Brain microvascular endothelial cell (primary cell): ENCODE measurements at regions not wholly inside any gene's neighbourhood (a gene's known extent, or its start where the extent isn't known, plus 50 kb on each side); places are given as distances from the start of the nearest gene placed in this dataset.
"Not testable (repeated sequence)": the region's sequence is repeated elsewhere in the genome, so short reads cannot be mapped to it uniquely, and the experiment has no call there.

ENCODE experiments used
- DNase-seq: peaks from one replicate; pipeline ENCODE4 v3.0.0-alpha.2; 2020
- H3K27ac ChIP-seq: fragments of 250-450 bp; sonication (Bioruptor Pico); 2 replicates; pipeline ENCODE4 v1.5.1; 2020; ENCODE audit warnings: mild to moderate bottlenecking, moderate library complexity
- H3K27me3 ChIP-seq: fragments of 250-450 bp; sonication (Bioruptor Pico); replicated peaks from 2 replicates; pipeline ENCODE4 v1.5.1; 2020; ENCODE audit warnings: mild to moderate bottlenecking
- H3K36me3 ChIP-seq: fragments of 250-450 bp; sonication (Bioruptor Pico); replicated peaks from 2 replicates; pipeline ENCODE4 v1.5.1; 2020; ENCODE audit warnings: mild to moderate bottlenecking
- H3K4me3 ChIP-seq: 2 replicates; pipeline ENCODE4 v1.5.1; 2011; ENCODE audit warnings: low read depth, mild to moderate bottlenecking, control low read depth, low read length, moderate library complexity
- CTCF ChIP-seq: IDR thresholded peaks from 2 replicates; pipeline ENCODE4 v1.5.1; 2011; ENCODE audit warnings: low read depth, mild to moderate bottlenecking, moderate library complexity, low read length, control low read depth, inconsistent platforms; ENCODE audit errors: missing control alignments
- in situ Hi-C: cut with HindIII; loops from 2 replicates; pipeline ENCODE4 v1.10.0; 2017; ENCODE audit warnings: low sequenced_read_pairs, low pct_ligation_motif_present

- in situ Hi-C loops = no loop called here
Measured at GRCh38 chr18:30444544-30444943, 598.0 kb downstream of the DSC3 start.

GRCh38 chr18:30440351-30440750, 602.2 kb downstream of the DSC3 start:
- H3K27me3 ChIP-seq = no peaks in the 10 kb centered on the region

More at GRCh38 chr18:30444544-30444943, 598.0 kb downstream of the DSC3 start:
- Histone ChIP-seq H3K27ac (no peak overlapping the region), H3K27me3 (no peaks in the 10 kb centered on the region), H3K36me3 (no peaks in the 10 kb centered on the region), H3K4me3 (no peak overlapping the region)
- no peak for DNase-seq
- TF ChIP-seq CTCF = no peak

GRCh38 chr18:30439174-30439573, 603.4 kb downstream of the DSC3 start:
- Histone ChIP-seq H3K36me3 (no peaks in the 10 kb centered on the region), H3K4me3 (no peak overlapping the region), H3K27me3 (no peaks in the 10 kb centered on the region), H3K27ac (no peak overlapping the region)
- in situ Hi-C loops = no loop called here
- no peak for DNase-seq
- no peak for TF ChIP-seq CTCF

More at GRCh38 chr18:30440351-30440750, 602.2 kb downstream of the DSC3 start:
- no peak for DNase-seq
- no peak for TF ChIP-seq CTCF
- Histone ChIP-seq H3K27ac (no peak overlapping the region), H3K4me3 (no peak overlapping the region), H3K36me3 (no peaks in the 10 kb centered on the region)
- in situ Hi-C loops = no loop called here

GRCh38 chr18:30432349-30432748, 610.2 kb downstream of the DSC3 start:
- no peak for TF ChIP-seq CTCF
- no peaks in the 10 kb centered on the region for H3K27me3 ChIP-seq
- no peak overlapping the region for H3K27ac ChIP-seq
- DNase-seq = no peak
- no peaks in the 10 kb centered on the region for H3K36me3 ChIP-seq
- in situ Hi-C loops = no loop called here
- no peak overlapping the region for H3K4me3 ChIP-seq

GRCh38 chr18:30419399-30419798, 623.1 kb downstream of the DSC3 start:
- in situ Hi-C loops, H3K27ac ChIP-seq, DNase-seq, H3K36me3 ChIP-seq, H3K4me3 ChIP-seq, H3K27me3 ChIP-seq: not testable (repeated sequence)

GRCh38 chr18:30415903-30416302, 626.6 kb downstream of the DSC3 start:
- no peaks in the 10 kb centered on the region for H3K27me3 ChIP-seq
- no peaks in the 10 kb centered on the region for H3K36me3 ChIP-seq
- DNase-seq = no peak
- H3K4me3 ChIP-seq = no peak overlapping the region
- no peak overlapping the region for H3K27ac ChIP-seq
- in situ Hi-C loops = no loop called here
- TF ChIP-seq CTCF = no peak
